ENCODE measurements at regions not wholly inside any gene's neighbourhood (a gene's known extent, or its start where the extent isn't known, plus 50 kb on each side); places are given as distances from the start of the nearest gene placed in this dataset.

DNA sequence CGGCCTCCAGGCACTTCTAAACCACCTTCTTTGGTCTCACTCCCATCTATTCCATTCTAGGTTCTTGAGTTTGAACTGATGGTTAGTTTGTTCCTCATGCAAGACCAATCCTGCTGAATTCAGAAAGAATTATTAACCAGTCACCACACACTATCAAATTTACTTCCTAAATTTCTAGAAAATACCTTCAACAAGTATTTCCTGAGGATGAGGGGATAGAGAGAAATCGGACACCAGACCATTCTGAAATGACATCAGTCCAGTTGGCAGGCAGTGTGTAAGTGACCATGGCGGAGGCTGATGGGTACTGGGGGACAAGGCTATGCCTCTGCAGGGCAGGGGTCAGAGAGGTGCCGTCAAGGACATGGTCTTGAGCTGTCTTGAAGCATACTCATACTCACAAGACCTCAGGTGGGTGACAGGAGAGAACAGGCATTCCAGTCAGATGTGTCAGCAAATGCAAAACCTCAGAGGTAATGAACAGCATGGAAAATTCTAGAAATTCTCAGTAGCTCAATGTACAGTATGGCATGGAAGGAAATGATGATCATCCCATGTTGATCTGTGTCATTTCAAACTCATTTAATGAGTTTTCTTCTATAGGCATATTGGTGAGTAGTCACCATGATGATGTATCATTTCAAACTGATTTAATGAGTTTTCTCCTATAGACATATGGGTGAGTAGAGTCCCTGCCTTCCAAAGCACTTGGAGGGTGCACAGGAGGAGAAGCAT lies 119.6 kb downstream of the DDX1 start:
- TF ChIP-seq, protein P1, sequence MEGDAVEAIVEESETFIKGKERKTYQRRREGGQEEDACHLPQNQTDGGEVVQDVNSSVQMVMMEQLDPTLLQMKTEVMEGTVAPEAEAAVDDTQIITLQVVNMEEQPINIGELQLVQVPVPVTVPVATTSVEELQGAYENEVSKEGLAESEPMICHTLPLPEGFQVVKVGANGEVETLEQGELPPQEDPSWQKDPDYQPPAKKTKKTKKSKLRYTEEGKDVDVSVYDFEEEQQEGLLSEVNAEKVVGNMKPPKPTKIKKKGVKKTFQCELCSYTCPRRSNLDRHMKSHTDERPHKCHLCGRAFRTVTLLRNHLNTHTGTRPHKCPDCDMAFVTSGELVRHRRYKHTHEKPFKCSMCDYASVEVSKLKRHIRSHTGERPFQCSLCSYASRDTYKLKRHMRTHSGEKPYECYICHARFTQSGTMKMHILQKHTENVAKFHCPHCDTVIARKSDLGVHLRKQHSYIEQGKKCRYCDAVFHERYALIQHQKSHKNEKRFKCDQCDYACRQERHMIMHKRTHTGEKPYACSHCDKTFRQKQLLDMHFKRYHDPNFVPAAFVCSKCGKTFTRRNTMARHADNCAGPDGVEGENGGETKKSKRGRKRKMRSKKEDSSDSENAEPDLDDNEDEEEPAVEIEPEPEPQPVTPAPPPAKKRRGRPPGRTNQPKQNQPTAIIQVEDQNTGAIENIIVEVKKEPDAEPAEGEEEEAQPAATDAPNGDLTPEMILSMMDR (IDR thresholded peaks at IDR 0.05; ENCODE audit: control insufficient read depth, insufficient read depth, low read depth, low read length, missing control alignments), result no peak
- no peak for DNase-seq (ENCODE audit: low read depth)
- no peak overlapping the region for H3K4me3 ChIP-seq (ENCODE audit: control insufficient read depth, low read depth, low read length)

GRCh38 chr2:15712551-15713342 lies 121.1 kb downstream of the DDX1 start:
- TF ChIP-seq, protein P1 (IDR thresholded peaks at IDR 0.05; ENCODE audit: control insufficient read depth, insufficient read depth, low read depth, low read length, missing control alignments), result no peak
- no peak overlapping the region for H3K4me3 ChIP-seq (ENCODE audit: control insufficient read depth, low read depth, low read length)
- no peak for DNase-seq (ENCODE audit: low read depth)

DNA sequence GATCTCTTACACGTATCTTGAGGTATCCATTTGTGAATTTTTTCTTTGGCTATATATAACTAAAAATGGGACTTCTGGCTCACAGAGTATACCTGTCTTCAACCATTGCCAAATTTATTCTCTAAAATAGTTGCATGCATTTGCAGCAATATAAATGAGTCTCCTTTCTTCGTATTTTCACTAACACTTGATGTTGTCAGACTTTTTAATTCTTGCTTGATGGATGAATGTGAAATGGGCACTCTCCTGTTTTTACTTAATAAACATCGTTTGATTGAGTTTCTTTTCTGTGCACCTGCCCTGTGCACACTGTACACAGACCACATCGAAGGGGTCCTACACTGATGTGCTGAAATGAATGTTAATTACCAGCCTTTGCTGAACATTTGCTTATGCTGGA lies 121.8 kb downstream of the DDX1 start:
- H3K4me3 ChIP-seq (ENCODE audit: control insufficient read depth, low read depth, low read length), result no peak overlapping the region
- TF ChIP-seq, protein P1 (IDR thresholded peaks at IDR 0.05; ENCODE audit: control insufficient read depth, insufficient read depth, low read depth, low read length, missing control alignments), result no peak
- DNase-seq (ENCODE audit: low read depth), result no peak

GRCh38 chr2:15714002-15714401 lies 122.3 kb downstream of the DDX1 start:
- TF ChIP-seq, protein P1 (IDR thresholded peaks at IDR 0.05; ENCODE audit: control insufficient read depth, insufficient read depth, low read depth, low read length, missing control alignments), result no peak
- DNase-seq (ENCODE audit: low read depth), result no peak
- no peak overlapping the region for H3K4me3 ChIP-seq (ENCODE audit: control insufficient read depth, low read depth, low read length)

- TF ChIP-seq, protein P1 (IDR thresholded peaks at IDR 0.05; ENCODE audit: control insufficient read depth, insufficient read depth, low read depth, low read length, missing control alignments), result no peak
- DNase-seq (ENCODE audit: low read depth), result no peak
- no peak overlapping the region for H3K4me3 ChIP-seq (ENCODE audit: control insufficient read depth, low read depth, low read length)
Measured at GRCh38 chr2:15714609-15715008, 122.9 kb downstream of the DDX1 start.

DNA sequence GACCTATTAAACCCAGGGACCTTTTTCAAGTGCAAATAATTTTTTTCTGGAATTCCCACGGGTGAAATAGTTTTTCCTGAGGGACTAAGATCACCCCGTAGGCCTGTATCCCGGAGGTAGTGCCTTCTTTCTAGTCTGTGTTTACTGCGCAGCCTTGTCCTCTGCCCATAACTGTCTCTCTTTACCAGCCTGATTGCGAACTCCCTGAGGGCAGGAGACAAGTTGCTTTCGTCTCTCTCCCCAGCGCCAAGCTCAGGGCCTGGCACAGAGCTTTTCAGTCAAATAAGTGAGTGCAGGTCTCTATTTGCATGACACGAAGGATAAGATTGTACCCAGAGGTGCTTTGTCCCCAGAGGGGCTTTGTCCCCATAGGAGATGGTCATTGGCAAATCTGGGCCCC lies 123.9 kb downstream of the DDX1 start:
- no peak for DNase-seq (ENCODE audit: low read depth)
- TF ChIP-seq, protein P1 (IDR thresholded peaks at IDR 0.05; ENCODE audit: control insufficient read depth, insufficient read depth, low read depth, low read length, missing control alignments), result no peak
- no peak overlapping the region for H3K4me3 ChIP-seq (ENCODE audit: control insufficient read depth, low read depth, low read length)

Measured in AG09309 (cell line).